OCI-LY1 (cell line): ENCODE measurements at regions not wholly inside any gene's neighbourhood (a gene's known extent, or its start where the extent isn't known, plus 50 kb on each side); places are given as distances from the start of the nearest gene placed in this dataset.

Experiments
- H2AFZ ChIP-seq: fragments of 200-600 bp; sonication (generic), shearing (Covaris generic); 2 replicates; pipeline ENCODE4 v1.6.0; 2014; ENCODE audit warnings: antibody characterized with exemption, mild to moderate bottlenecking, low read length
- H3F3A ChIP-seq: fragments of 200-600 bp; sonication (generic), shearing (Covaris generic); 2 replicates; pipeline ENCODE4 v1.6.0; 2014; ENCODE audit warnings: mild to moderate bottlenecking, antibody characterized with exemption, low read length, moderate library complexity; ENCODE audit not compliant: insufficient read depth
- H3K27ac ChIP-seq: fragments of 200-600 bp; sonication (generic); 2 replicates; pipeline ENCODE4 v1.5.1; 2014; ENCODE audit warnings: low read length, mixed run types, mild to moderate bottlenecking, low read depth; ENCODE audit not compliant: poor library complexity, severe bottlenecking
- H3K27me3 ChIP-seq: fragments of 200-600 bp; sonication (generic); 2 replicates; pipeline ENCODE4 v1.6.0; 2014; ENCODE audit warnings: antibody characterized with exemption, mild to moderate bottlenecking, low read length, moderate library complexity; ENCODE audit not compliant: insufficient read depth
- H3K36me3 ChIP-seq: fragments of 200-600 bp; sonication (generic); 2 replicates; pipeline ENCODE4 v1.6.1; 2014; ENCODE audit warnings: mild to moderate bottlenecking, antibody characterized with exemption, low read length, moderate library complexity, mixed read lengths; ENCODE audit not compliant: insufficient read depth
- H3K4me1 ChIP-seq: fragments of 200-600 bp; sonication (generic); 2 replicates; pipeline ENCODE4 v1.5.1; 2014; ENCODE audit warnings: mild to moderate bottlenecking, low read length, moderate library complexity; ENCODE audit not compliant: insufficient read depth, severe bottlenecking
- H3K4me2 ChIP-seq: fragments of 200-600 bp; sonication (generic), shearing (Covaris generic); 2 replicates; pipeline ENCODE4 v1.6.1; 2014; ENCODE audit warnings: low read length
- H3K4me3 ChIP-seq: fragments of 200-600 bp; sonication (generic); 2 replicates; pipeline ENCODE4 v1.5.1; 2014; ENCODE audit warnings: low read length, low read depth, mild to moderate bottlenecking, mixed read lengths; ENCODE audit not compliant: poor library complexity, severe bottlenecking
- H3K79me2 ChIP-seq: fragments of 200-600 bp; shearing (Covaris generic); 2 replicates; pipeline ENCODE4 v1.6.1; 2016; ENCODE audit warnings: mixed run types, low read length, mixed read lengths; ENCODE audit not compliant: insufficient read depth
- H3K9ac ChIP-seq: fragments of 200-600 bp; sonication (generic), shearing (Covaris generic); 2 replicates; pipeline ENCODE4 v1.6.1; 2014; ENCODE audit warnings: mild to moderate bottlenecking, low read length, mixed read lengths
- H3K9me2 ChIP-seq: fragments of 200-600 bp; sonication (generic), shearing (Covaris generic); 2 replicates; pipeline ENCODE4 v1.6.1; 2014; ENCODE audit warnings: low read depth, mild to moderate bottlenecking, low read length, mixed read lengths
- H3K9me3 ChIP-seq: fragments of 200-600 bp; shearing (Covaris generic); 2 replicates; pipeline ENCODE4 v1.6.1; 2014; ENCODE audit warnings: low read length, mixed read lengths
- H4K20me1 ChIP-seq: fragments of 200-600 bp; sonication (generic), shearing (Covaris generic); 2 replicates; pipeline ENCODE4 v1.6.0; 2016; ENCODE audit warnings: mild to moderate bottlenecking, low read length; ENCODE audit not compliant: insufficient read depth
- CTCF ChIP-seq: fragments of 200-600 bp; sonication (generic), shearing (Covaris generic); IDR thresholded peaks from 2 replicates; pipeline ENCODE4 v1.5.1; 2017; ENCODE audit warnings: mild to moderate bottlenecking, antibody characterized with exemption, low read length, moderate library complexity, mixed read lengths
- EZH2 ChIP-seq: fragments of 200-600 bp; sonication (generic), shearing (Covaris generic); IDR thresholded peaks from 2 replicates; pipeline ENCODE4 v1.8.0; 2017; ENCODE audit warnings: borderline replicate concordance, mixed run types, mild to moderate bottlenecking, antibody characterized with exemption, low read length, moderate library complexity, mixed read lengths

- no peak overlapping the region for H3K4me3 ChIP-seq
- no peaks in the 10 kb centered on the region for H3K79me2 ChIP-seq
- H3K4me2 ChIP-seq = no peak overlapping the region
- H3K9me3 ChIP-seq = no peaks in the 10 kb centered on the region
- peaks cover 8% of the 10 kb centered on the region for H3K4me1 ChIP-seq
- no peaks in the 10 kb centered on the region for H4K20me1 ChIP-seq
- H3K9ac ChIP-seq = no peak overlapping the region
- H3K27ac ChIP-seq = no peak overlapping the region
- H3K36me3 ChIP-seq = no peaks in the 10 kb centered on the region
- no peaks in the 10 kb centered on the region for H3K9me2 ChIP-seq
- no peak for TF ChIP-seq CTCF
- TF ChIP-seq EZH2 = no peak
- no peaks in the 10 kb centered on the region for H3F3A ChIP-seq
- no peak overlapping the region for H2AFZ ChIP-seq
- no peaks in the 10 kb centered on the region for H3K27me3 ChIP-seq
Measured at GRCh38 chrX:79089896-79090584, 54.4 kb upstream of the GPR174 start.

GRCh38 chrX:79094075-79094832 is 50.2 kb upstream of the GPR174 start:
- no peak for TF ChIP-seq EZH2
- no peak for TF ChIP-seq CTCF
- Histone ChIP-seq H3K4me2 (no peak overlapping the region), H3K27ac (no peak overlapping the region), H4K20me1 (no peaks in the 10 kb centered on the region), H3K27me3 (no peaks in the 10 kb centered on the region), H3K9me2 (no peaks in the 10 kb centered on the region), H2AFZ (no peak overlapping the region), H3K9me3 (no peaks in the 10 kb centered on the region), H3K79me2 (no peaks in the 10 kb centered on the region), H3K36me3 (no peaks in the 10 kb centered on the region), H3K4me1 (peaks cover 8% of the 10 kb centered on the region), H3K4me3 (no peak overlapping the region), H3K9ac (no peak overlapping the region), H3F3A (no peaks in the 10 kb centered on the region)
